ENCODE measurements at regions not wholly inside any gene's neighbourhood (a gene's known extent, or its start where the extent isn't known, plus 50 kb on each side); places are given as distances from the start of the nearest gene placed in this dataset.

GRCh38 chr16:86158688-86159360 lies 259.9 kb downstream of the IRF8 start:
- DNase-seq (ENCODE audit: low spot score), result no peak

- DNase-seq (ENCODE audit: low spot score), result no peak
Observed at GRCh38 chr16:86165479-86165878, 266.5 kb downstream of the IRF8 start.

GRCh38 chr16:86166414-86166813 lies 267.5 kb downstream of the IRF8 start:
- DNase-seq (ENCODE audit: low spot score), result no peak

GRCh38 chr16:86167061-86167460 lies 268.1 kb downstream of the IRF8 start:
- no peak for DNase-seq (ENCODE audit: low spot score)

- DNase-seq (ENCODE audit: low spot score), result no peak
Observed at GRCh38 chr16:86170720-86171119, 271.8 kb downstream of the IRF8 start.

- no peak for DNase-seq (ENCODE audit: low spot score)
Observed at GRCh38 chr16:86171329-86171728, 272.4 kb downstream of the IRF8 start.

GRCh38 chr16:86175816-86176215 lies 276.9 kb downstream of the IRF8 start:
- no peak for DNase-seq (ENCODE audit: low spot score)

- no peak for DNase-seq (ENCODE audit: low spot score)
Observed at GRCh38 chr16:86176462-86176861, 277.5 kb downstream of the IRF8 start.

- DNase-seq (ENCODE audit: low spot score), result no peak
Observed at GRCh38 chr16:86180244-86180643, 281.3 kb downstream of the IRF8 start.

- DNase-seq (ENCODE audit: low spot score), result no peak
Observed at GRCh38 chr16:86180780-86181179, 281.8 kb downstream of the IRF8 start.

GRCh38 chr16:86181526-86181925 lies 282.6 kb downstream of the IRF8 start:
- DNase-seq (ENCODE audit: low spot score), result no peak

GRCh38 chr16:86184185-86184584 lies 285.2 kb downstream of the IRF8 start:
- no peak for DNase-seq (ENCODE audit: low spot score)

- DNase-seq (ENCODE audit: low spot score), result no peak
Observed at GRCh38 chr16:86185089-86185488, 286.1 kb downstream of the IRF8 start.

- no peak for DNase-seq (ENCODE audit: low spot score)
Observed at GRCh38 chr16:86186313-86186712, 287.4 kb downstream of the IRF8 start.

GRCh38 chr16:86189934-86190333 lies 291.0 kb downstream of the IRF8 start:
- DNase-seq (ENCODE audit: low spot score), result no peak

GRCh38 chr16:86191663-86192062 lies 292.7 kb downstream of the IRF8 start:
- no peak for DNase-seq (ENCODE audit: low spot score)

GRCh38 chr16:86193528-86194193 lies 294.7 kb downstream of the IRF8 start:
- peak; percentile 47 for DNase-seq (ENCODE audit: low spot score)

GRCh38 chr16:86195863-86196630 lies 297.1 kb downstream of the IRF8 start:
- no peak for DNase-seq (ENCODE audit: low spot score)

GRCh38 chr16:86196687-86197391 lies 297.9 kb downstream of the IRF8 start:
- no peak for DNase-seq (ENCODE audit: low spot score)

GRCh38 chr16:86198206-86199118 lies 299.5 kb downstream of the IRF8 start:
- DNase-seq (ENCODE audit: low spot score), result no peak

- DNase-seq (ENCODE audit: low spot score), result no peak
Observed at GRCh38 chr16:86199182-86199581, 300.2 kb downstream of the IRF8 start.

Data from HuH-7.5 (cell line).